Stomach (tissue), 8 donors: ENCODE measurements at regions not wholly inside any gene's neighbourhood (a gene's known extent, or its start where the extent isn't known, plus 50 kb on each side); places are given as distances from the start of the nearest gene placed in this dataset.

Experiments used
- DNase-seq, 2 donors: peaks; one replicate each; pipeline versions ENCODE4 v3.0.0 to v3.0.0-alpha.2; 2013 to 2019
- H3K27ac ChIP-seq, 5 donors: fragments of 200-600 bp in 4 of 5; sonication (generic) in 4 of 5; one replicate each; pipeline ENCODE4 v1.5.1; 2013 to 2019; ENCODE audit warnings: mild to moderate bottlenecking in 1 of 5, moderate library complexity in 1 of 5
- H3K27me3 ChIP-seq, 3 donors: fragments of 200-600 bp; sonication (generic); one replicate each; pipeline ENCODE4 v1.5.1; 2017 to 2019; ENCODE audit warnings: mixed run types in 1 of 3
- H3K36me3 ChIP-seq, 4 donors: fragments of 200-600 bp; sonication (generic); 1 replicate in 3 of 4; 2 replicates in 1 of 4; pipeline ENCODE4 v1.5.1; 2016 to 2019
- H3K4me1 ChIP-seq, 4 donors: fragments of 200-600 bp; sonication (generic); one replicate each; pipeline ENCODE4 v1.5.1; 2016 to 2019
- H3K4me3 ChIP-seq, 4 donors: fragments of 200-600 bp; sonication (generic) in 3 of 4; one replicate each; pipeline ENCODE4 v1.5.1; 2016 to 2019; ENCODE audit warnings: mild to moderate bottlenecking in 1 of 4
- H3K9me3 ChIP-seq, 4 donors: fragments of 200-600 bp; sonication (generic); one replicate each; pipeline ENCODE4 v1.5.1; 2016 to 2019
- EP300 ChIP-seq: sonication (generic); formaldehyde crosslinking; IDR thresholded peaks from one replicate; pipeline ENCODE4 v1.6.1; 2017; ENCODE audit warnings: antibody characterized with exemption
- POLR2A ChIP-seq, 4 donors: fragments of 450-650 bp; IDR thresholded peaks; one replicate each; pipeline ENCODE4 v1.6.1; 2016; ENCODE audit warnings: antibody characterized with exemption in 4 of 4, control low read depth in 2 of 4, mild to moderate bottlenecking in 1 of 4, moderate library complexity in 1 of 4
- POLR2AphosphoS5 ChIP-seq, 3 donors: sonication (generic); formaldehyde crosslinking; IDR thresholded peaks; one replicate each; pipeline ENCODE4 v1.6.1; 2016; ENCODE audit warnings: antibody characterized with exemption in 3 of 3
- WGBS, 5 donors: extraction: QIAGEN DNeasy Blood & Tissue Kit in 3 of 5; methylation state at CpG; one replicate each; pipeline versions ENCODE4 v1.1.5 to v1.1.7; 2013 to 2018; 5-methylcytosine and 5-hydroxymethylcytosine counted together
- intact Hi-C: fragments of 100-400 bp; cut with DNase I; formaldehyde crosslinking; loops from one replicate; pipeline ENCODE4 v1.15.1; 2023; ENCODE audit warnings: low total_unique reads
- TF ChIP-seq, protein P1 (sequence below), 7 experiments: fragments of 450-650 bp in 4 of 7; fragments of 200-600 bp in 3 of 7; sonication (generic) in 3 of 7; IDR thresholded peaks; one replicate each; pipeline ENCODE4 v1.5.1; 2016 to 2019; ENCODE audit warnings: antibody characterized with exemption in 7 of 7, control low read depth in 2 of 7, mild to moderate bottlenecking in 1 of 7
- donor health status: healthy with polysubstance abuse.
- donor health status: Bipolar disorder and iron deficiency.
- donor health status: healthy.

GRCh38 chr15:67892559-67893377, 52.9 kb upstream of the RNU6-1 start:
- no peaks in the 10 kb centered on the region for H3K36me3 ChIP-seq
- no peak for TF ChIP-seq POLR2AphosphoS5 (IDR thresholded peaks at IDR 0.05)
- no peak for TF ChIP-seq EP300
- no peak for TF ChIP-seq POLR2A (IDR thresholded peaks at IDR 0.05)
- TF ChIP-seq, protein P1, sequence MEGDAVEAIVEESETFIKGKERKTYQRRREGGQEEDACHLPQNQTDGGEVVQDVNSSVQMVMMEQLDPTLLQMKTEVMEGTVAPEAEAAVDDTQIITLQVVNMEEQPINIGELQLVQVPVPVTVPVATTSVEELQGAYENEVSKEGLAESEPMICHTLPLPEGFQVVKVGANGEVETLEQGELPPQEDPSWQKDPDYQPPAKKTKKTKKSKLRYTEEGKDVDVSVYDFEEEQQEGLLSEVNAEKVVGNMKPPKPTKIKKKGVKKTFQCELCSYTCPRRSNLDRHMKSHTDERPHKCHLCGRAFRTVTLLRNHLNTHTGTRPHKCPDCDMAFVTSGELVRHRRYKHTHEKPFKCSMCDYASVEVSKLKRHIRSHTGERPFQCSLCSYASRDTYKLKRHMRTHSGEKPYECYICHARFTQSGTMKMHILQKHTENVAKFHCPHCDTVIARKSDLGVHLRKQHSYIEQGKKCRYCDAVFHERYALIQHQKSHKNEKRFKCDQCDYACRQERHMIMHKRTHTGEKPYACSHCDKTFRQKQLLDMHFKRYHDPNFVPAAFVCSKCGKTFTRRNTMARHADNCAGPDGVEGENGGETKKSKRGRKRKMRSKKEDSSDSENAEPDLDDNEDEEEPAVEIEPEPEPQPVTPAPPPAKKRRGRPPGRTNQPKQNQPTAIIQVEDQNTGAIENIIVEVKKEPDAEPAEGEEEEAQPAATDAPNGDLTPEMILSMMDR (IDR thresholded peaks at IDR 0.05), result no peak
- peaks cover 0 to 15% (median 6%) of the 10 kb centered on the region in 4 donors for H3K9me3 ChIP-seq
- WGBS, 5 donors, result 52 to 69% (median 55%) methylated on average over 2 of the region's 2 CpGs
- DNase-seq, result no peak
- intact Hi-C loops, result no loop called here
- no peak overlapping the region for H3K27ac ChIP-seq
- no peak overlapping the region for H3K4me3 ChIP-seq
- peaks cover 0 to 14% (median 6%) of the 10 kb centered on the region in 4 donors for H3K4me1 ChIP-seq
- H3K27me3 ChIP-seq, result no peaks in the 10 kb centered on the region

GRCh38 chr15:67895237-67895636, 55.4 kb upstream of the RNU6-1 start:
- Histone ChIP-seq H3K4me1 (peaks cover 0 to 27% (median 7%) of the 10 kb centered on the region in 4 donors), H3K4me3 (no peak overlapping the region), H3K36me3 (no peaks in the 10 kb centered on the region), H3K27me3 (no peaks in the 10 kb centered on the region), H3K27ac (no peak overlapping the region), H3K9me3 (peaks cover 0 to 15% (median 6%) of the 10 kb centered on the region in 4 donors)
- TF ChIP-seq POLR2AphosphoS5 (IDR thresholded peaks at IDR 0.05) (no peak), EP300 (no peak), POLR2A (IDR thresholded peaks at IDR 0.05) (no peak)
- TF ChIP-seq, protein P1 (IDR thresholded peaks at IDR 0.05), result no peak
- no peak for DNase-seq
- intact Hi-C loops, result no loop called here

DNA sequence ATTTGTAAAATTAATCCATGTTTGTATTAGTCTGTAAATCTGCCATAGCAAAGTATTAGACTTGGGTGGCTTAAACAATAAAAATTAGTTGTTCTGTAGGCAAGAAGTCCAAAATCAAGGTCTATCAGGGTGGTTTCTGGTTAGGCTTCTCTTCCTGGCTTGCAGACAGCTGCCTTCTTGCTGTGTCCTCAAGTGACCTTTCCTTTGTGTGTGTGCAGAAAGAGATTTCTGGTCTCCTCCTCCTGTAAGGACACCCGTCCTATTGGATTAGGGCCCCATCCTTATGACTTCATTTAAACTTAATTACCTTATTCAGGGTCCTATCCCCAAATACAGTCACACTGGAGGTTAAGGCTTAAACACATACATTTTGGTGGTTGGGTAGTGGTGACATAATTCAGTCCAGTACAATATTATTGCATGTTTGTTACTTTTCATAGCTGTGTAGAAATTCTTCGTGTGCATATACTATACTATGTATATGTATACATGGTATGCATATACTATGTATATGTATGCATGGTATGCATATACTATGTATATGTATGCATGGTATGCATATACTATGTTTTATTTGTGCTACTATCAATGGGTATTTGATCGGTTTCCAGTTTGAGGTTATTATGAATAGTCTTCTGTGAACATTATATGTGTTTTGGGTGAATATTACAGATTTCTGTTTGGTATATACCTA, 57.9 kb upstream of the RNU6-1 start:
- Histone ChIP-seq H3K36me3 (no peaks in the 10 kb centered on the region), H3K9me3 (peaks cover 0 to 11% (median 4%) of the 10 kb centered on the region in 4 donors), H3K27ac (no peak overlapping the region), H3K4me3 (no peak overlapping the region), H3K4me1 (peaks cover 0 to 23% (median 3%) of the 10 kb centered on the region in 4 donors), H3K27me3 (no peaks in the 10 kb centered on the region)
- no peak for DNase-seq
- TF ChIP-seq, protein P1 (IDR thresholded peaks at IDR 0.05), result no peak
- TF ChIP-seq POLR2AphosphoS5 (IDR thresholded peaks at IDR 0.05) (no peak), EP300 (no peak), POLR2A (IDR thresholded peaks at IDR 0.05) (no peak)
- intact Hi-C loops, result no loop called here
- 63 to 70% (median 69%) methylated on average over 3 of the region's 3 CpGs for WGBS, 5 donors

DNA sequence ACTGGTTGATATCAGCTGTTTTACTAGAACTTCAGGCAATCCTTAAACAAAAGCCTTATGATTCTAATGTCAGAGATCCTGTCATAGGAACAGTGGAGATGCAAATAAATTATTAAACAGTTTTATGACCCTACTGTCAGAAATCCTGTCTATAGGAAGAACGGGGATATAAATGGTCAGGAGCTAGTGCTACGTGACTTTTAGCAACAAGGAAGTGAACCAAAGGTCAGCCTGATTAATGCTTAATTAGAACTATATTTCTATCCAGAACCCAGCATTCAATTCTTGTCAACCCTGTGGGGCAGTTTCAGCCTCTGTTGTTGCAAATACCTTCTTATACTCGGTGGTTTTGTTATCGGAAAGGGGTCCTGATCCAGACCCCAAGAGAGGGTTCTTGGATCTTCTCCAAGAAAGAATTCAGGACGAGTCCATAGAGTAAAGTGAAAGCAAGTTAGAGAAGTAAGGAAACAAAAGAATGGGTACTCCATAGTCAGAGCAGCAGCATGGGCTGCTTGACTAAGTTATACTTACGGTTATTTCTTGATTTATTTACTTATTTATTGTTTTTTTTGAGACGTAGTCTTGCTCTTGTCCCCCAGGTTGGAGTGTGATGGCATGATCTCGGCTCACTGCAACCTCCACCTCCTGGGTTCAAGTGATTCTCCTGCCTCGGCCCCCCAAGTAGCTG, 59.9 kb upstream of the RNU6-1 start:
- peak overlapping the region; percentile 16 to 72 (median 39) for H3K27ac ChIP-seq
- TF ChIP-seq, protein P1 (IDR thresholded peaks at IDR 0.05), result no peak
- TF ChIP-seq POLR2A (IDR thresholded peaks at IDR 0.05) (no peak), EP300 (no peak), POLR2AphosphoS5 (IDR thresholded peaks at IDR 0.05) (no peak)
- H3K27me3 ChIP-seq, result no peaks in the 10 kb centered on the region
- H3K4me3 ChIP-seq, result no peak overlapping the region
- peak in 1 of 2 donors; percentile 74 for DNase-seq
- intact Hi-C loops, result no loop called here
- WGBS, 5 donors, result 48 to 69% (median 59%) methylated on average over 9 of the region's 9 CpGs
- no peaks in the 10 kb centered on the region for H3K36me3 ChIP-seq
- peaks cover 0 to 19% (median 3%) of the 10 kb centered on the region in 4 donors for H3K4me1 ChIP-seq
- peaks cover 0 to 8% (median 4%) of the 10 kb centered on the region in 4 donors for H3K9me3 ChIP-seq
